BLaER1 treated with 17β-estradiol and CSF1 and Interleukin-3, amounts not matched to agents 10 nM and 100 nM (cell line): ENCODE measurements at regions not wholly inside any gene's neighbourhood (a gene's known extent, or its start where the extent isn't known, plus 50 kb on each side); places are given as distances from the start of the nearest gene placed in this dataset.

ENCODE experiments used
- H3K27ac ChIP-seq, 11 experiments: shearing (Covaris generic); formaldehyde crosslinking; 2 replicates each; pipeline ENCODE4 v1.8.1; 2022
- H3K27me3 ChIP-seq, 11 experiments: shearing (Covaris generic); formaldehyde crosslinking; 2 replicates each; pipeline ENCODE4 v1.8.1; 2022
- H3K36me3 ChIP-seq, 11 experiments: shearing (Covaris generic); formaldehyde crosslinking; 2 replicates each; pipeline ENCODE4 v1.8.1; 2022
- H3K4me1 ChIP-seq, 10 experiments: shearing (Covaris generic); formaldehyde crosslinking; 2 replicates each; pipeline ENCODE4 v1.8.1; 2022
- H3K4me2 ChIP-seq, 11 experiments: shearing (Covaris generic); formaldehyde crosslinking; 2 replicates each; pipeline ENCODE4 v1.8.1; 2022
- H3K4me3 ChIP-seq, 10 experiments: shearing (Covaris generic); formaldehyde crosslinking; 2 replicates each; pipeline ENCODE4 v1.8.1; 2022
- H3K9ac ChIP-seq, 11 experiments: shearing (Covaris generic); formaldehyde crosslinking; 2 replicates each; pipeline ENCODE4 v1.8.1; 2022
- H3K9me3 ChIP-seq, 11 experiments: shearing (Covaris generic); formaldehyde crosslinking; replicated peaks in 1 of 11; 2 replicates each; pipeline ENCODE4 v1.8.1; 2022
- H4K20me1 ChIP-seq, 11 experiments: shearing (Covaris generic); formaldehyde crosslinking; 2 replicates each; pipeline ENCODE4 v1.8.1; 2022
- Cebpa-rat ChIP-seq, 11 experiments: shearing (Covaris generic); IDR thresholded peaks; 2 replicates each; pipeline ENCODE4 v1.8.1; 2022

DNA sequence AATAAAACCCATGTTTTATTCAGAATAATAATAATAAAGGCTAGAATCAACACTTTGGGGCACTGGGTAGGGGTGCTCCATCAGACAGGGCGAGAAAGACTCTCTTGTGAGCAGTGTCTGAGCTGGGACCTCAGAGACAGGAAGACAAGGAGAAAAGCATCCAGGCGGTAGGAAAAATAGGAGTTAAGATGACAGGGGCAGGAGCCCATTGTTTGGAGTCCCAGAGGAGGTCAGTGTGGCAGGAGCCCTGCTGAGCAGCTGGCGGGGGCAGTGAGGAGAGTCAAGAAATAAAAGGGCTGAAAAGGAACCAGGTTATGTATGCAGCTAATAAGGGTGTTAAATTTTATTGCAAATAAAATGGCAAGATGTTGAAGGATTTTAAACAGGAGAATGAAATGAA lies 457.4 kb downstream of the FBXO15 start:
- Histone ChIP-seq H3K27me3 (no peaks in the 10 kb centered on the region), H3K4me1 (peaks cover 12 to 26% (median 14%) of the 10 kb centered on the region in 10 experiments; a peak in 18 of 20 replicates), H3K4me3 (no peak overlapping the region), H3K4me2 (peak overlapping the region in 1 of 11 experiments; percentile 23; a peak in 1 of 22 replicates), H4K20me1 (no peaks in the 10 kb centered on the region), H3K9ac (no peak overlapping the region), H3K36me3 (no peaks in the 10 kb centered on the region), H3K27ac (no peak overlapping the region), H3K9me3 (no peaks in the 10 kb centered on the region)
- TF ChIP-seq Cebpa-rat (IDR thresholded peaks at IDR 0.05) = no peak

GRCh38 chr18:73688851-73689711 lies 458.6 kb downstream of the FBXO15 start:
- Histone ChIP-seq H3K9ac (no peak overlapping the region), H3K27ac (peak overlapping the region in 2 of 11 experiments; percentile 17 to 22; a peak in 5 of 22 replicates)

GRCh38 chr18:73688161-73688560 lies 459.5 kb downstream of the FBXO15 start:
- no peaks in the 10 kb centered on the region for H3K36me3 ChIP-seq
- no peak overlapping the region for H3K4me3 ChIP-seq
- H3K27me3 ChIP-seq = no peaks in the 10 kb centered on the region
- no peak overlapping the region for H3K27ac ChIP-seq
- no peak overlapping the region for H3K9ac ChIP-seq
- no peak overlapping the region; a peak in 1 of 22 replicates for H3K4me2 ChIP-seq
- no peak for TF ChIP-seq Cebpa-rat (IDR thresholded peaks at IDR 0.05)
- H4K20me1 ChIP-seq = no peaks in the 10 kb centered on the region
- no peaks in the 10 kb centered on the region for H3K9me3 ChIP-seq
- peaks cover 12 to 26% (median 14%) of the 10 kb centered on the region in 10 experiments; a peak in 18 of 20 replicates for H3K4me1 ChIP-seq

More at GRCh38 chr18:73688851-73689711, 458.6 kb downstream of the FBXO15 start:
- Histone ChIP-seq H3K9me3 (no peaks in the 10 kb centered on the region), H3K4me1 (peaks cover 12 to 26% (median 14%) of the 10 kb centered on the region in 10 experiments; a peak in 18 of 20 replicates), H3K27me3 (no peaks in the 10 kb centered on the region), H4K20me1 (no peaks in the 10 kb centered on the region), H3K36me3 (no peaks in the 10 kb centered on the region), H3K4me3 (no peak overlapping the region), H3K4me2 (peak overlapping the region; percentile 5 to 64 (median 43); a peak in 20 of 22 replicates)
- no peak for TF ChIP-seq Cebpa-rat (IDR thresholded peaks at IDR 0.05)

GRCh38 chr18:73684647-73685046 lies 463.0 kb downstream of the FBXO15 start:
- no peak overlapping the region for H3K4me3 ChIP-seq
- no peak for TF ChIP-seq Cebpa-rat (IDR thresholded peaks at IDR 0.05)
- no peak overlapping the region for H3K4me2 ChIP-seq
- H3K36me3 ChIP-seq = no peaks in the 10 kb centered on the region
- no peaks in the 10 kb centered on the region for H3K9me3 ChIP-seq
- no peaks in the 10 kb centered on the region for H4K20me1 ChIP-seq
- H3K27me3 ChIP-seq = no peaks in the 10 kb centered on the region
- H3K4me1 ChIP-seq = peaks cover 10 to 33% (median 17%) of the 10 kb centered on the region in 10 experiments; a peak in 19 of 20 replicates
- H3K9ac ChIP-seq = no peak overlapping the region
- H3K27ac ChIP-seq = no peak overlapping the region

DNA sequence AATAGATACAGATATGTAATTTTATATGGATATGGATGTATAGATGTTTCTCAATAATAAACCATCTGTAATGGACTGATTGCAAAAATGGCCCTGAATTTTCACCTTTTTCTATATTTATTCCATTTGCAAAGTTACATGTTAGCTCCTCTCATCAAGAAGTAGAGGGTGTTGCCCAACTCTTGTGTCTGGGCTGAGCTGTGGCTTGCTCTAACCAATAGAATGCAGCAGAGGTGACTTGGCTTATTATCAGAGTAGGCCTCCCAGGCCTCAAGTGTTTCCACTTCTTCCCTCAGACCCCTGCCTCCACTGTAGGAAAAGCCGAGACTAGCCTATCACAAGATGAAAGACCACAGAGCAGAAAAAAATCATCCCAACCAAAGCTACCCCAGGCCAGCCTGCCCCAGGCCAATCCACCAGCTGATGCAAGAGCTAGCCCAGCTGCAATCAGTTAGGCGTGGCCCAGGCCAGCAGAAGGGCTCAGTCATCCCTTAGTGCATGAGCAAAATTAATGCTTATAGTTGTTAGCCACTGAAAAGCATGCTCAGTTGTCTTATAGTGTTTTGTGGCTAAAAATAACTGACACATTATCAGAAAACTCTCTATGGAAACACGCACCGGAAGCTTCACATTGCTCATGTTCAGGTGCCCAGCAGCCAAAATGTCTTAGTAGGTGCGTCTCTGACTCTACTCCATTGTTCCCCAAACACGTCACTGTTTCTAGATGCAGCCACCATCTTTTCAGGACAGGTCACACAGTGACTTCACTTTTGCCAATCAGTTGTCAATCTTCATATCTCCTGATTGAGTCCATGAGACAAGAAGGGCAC lies 464.0 kb downstream of the FBXO15 start:
- TF ChIP-seq Cebpa-rat (IDR thresholded peaks at IDR 0.05) = no peak
- H3K4me2 ChIP-seq = no peak overlapping the region
- H3K9me3 ChIP-seq = no peaks in the 10 kb centered on the region
- H3K27ac ChIP-seq = no peak overlapping the region
- no peaks in the 10 kb centered on the region for H3K36me3 ChIP-seq
- no peaks in the 10 kb centered on the region for H3K27me3 ChIP-seq
- H4K20me1 ChIP-seq = no peaks in the 10 kb centered on the region
- peaks cover under 1 to 23% (median 7%) of the 10 kb centered on the region in 10 experiments; a peak in 17 of 20 replicates for H3K4me1 ChIP-seq
- H3K9ac ChIP-seq = no peak overlapping the region
- H3K4me3 ChIP-seq = no peak overlapping the region

DNA sequence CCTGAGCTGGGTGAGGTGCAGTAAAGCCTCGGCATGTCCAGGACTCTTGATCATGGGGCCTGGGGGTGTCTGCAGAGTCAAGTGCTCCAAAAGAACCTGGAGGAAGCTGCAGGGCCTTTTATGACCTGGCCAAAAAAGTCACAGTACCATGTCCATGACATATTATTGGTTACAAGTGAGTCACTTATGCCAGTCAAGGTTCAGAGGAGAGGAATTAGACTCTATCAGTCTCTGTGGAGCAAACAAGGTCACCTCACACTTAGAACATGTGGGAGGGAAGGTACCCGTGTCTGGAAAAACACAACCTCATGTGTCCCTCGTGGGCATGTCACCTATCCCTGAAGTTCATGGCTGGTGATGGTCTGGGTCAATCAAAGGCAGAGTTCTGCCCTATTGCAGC lies 465.7 kb downstream of the FBXO15 start:
- Histone ChIP-seq H3K4me1 (peaks cover 0 to 16% (median 5%) of the 10 kb centered on the region in 10 experiments; a peak in 8 of 20 replicates), H3K9me3 (no peaks in the 10 kb centered on the region), H3K4me2 (peak overlapping the region in 5 of 11 experiments; percentile 5 to 19 (median 14); a peak in 4 of 22 replicates), H3K36me3 (no peaks in the 10 kb centered on the region), H3K4me3 (no peak overlapping the region), H3K27ac (no peak overlapping the region), H3K27me3 (no peaks in the 10 kb centered on the region), H4K20me1 (no peaks in the 10 kb centered on the region), H3K9ac (no peak overlapping the region)
- no peak for TF ChIP-seq Cebpa-rat (IDR thresholded peaks at IDR 0.05)

DNA sequence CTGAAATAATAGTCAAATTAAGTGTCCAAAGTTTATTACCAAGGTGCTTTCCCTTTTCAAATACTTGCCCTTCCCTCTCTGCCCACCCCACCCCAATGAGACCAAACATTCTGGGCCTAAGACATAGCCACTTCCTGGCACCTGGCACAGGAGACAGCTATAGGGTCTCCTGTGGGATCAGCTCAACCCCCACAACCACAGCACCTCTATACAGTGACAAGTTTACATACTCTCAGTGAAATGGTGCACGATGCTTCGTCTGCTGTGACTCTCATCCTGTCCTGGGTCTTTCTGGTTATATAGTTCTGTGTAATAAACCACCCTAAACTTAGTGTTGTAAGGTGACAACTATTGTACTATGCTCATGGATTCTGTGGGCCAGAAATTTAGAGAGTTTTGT lies 466.2 kb downstream of the FBXO15 start:
- Histone ChIP-seq H3K27me3 (no peaks in the 10 kb centered on the region), H3K4me3 (no peak overlapping the region), H3K36me3 (no peaks in the 10 kb centered on the region), H3K9ac (no peak overlapping the region), H3K27ac (no peak overlapping the region), H3K4me2 (peak overlapping the region in 5 of 11 experiments; percentile 5 to 19 (median 14); a peak in 5 of 22 replicates), H3K4me1 (peaks cover 0 to 16% (median 5%) of the 10 kb centered on the region in 10 experiments; a peak in 8 of 20 replicates), H3K9me3 (no peaks in the 10 kb centered on the region), H4K20me1 (no peaks in the 10 kb centered on the region)
- no peak for TF ChIP-seq Cebpa-rat (IDR thresholded peaks at IDR 0.05)

DNA sequence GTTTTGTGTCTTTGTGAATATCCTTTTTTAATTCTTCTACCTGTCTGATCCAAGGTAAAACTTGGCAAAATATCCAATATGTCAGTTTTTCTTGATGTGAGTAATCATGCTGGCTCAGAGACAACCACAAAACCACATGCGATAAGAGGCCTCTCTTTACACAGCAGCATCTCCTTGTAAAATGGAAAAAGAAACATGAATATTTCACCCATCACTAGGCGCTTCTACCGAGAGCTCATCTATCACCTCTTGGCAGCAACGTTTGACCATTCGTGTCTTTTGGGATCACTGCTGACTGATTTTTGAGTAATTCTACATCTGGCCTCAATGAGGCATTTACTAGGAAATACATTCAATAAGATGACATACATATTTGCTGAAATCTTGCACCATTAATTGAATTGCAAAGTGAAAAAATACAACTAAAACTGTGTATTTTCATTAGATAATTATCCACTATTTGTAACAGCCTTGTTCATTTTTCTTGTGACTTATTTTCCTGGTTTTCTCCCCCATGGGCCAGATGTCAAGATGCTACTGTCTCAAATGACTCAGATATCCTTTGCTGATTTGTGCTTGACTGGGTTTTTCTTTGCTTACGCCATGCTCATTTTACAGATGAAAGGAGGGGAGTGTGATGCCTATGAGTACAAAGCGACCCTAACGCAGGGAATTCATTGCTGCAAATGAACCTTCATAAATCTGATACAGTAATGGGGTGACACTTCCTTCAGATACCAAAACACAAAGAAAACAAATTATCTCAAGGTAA lies 467.5 kb downstream of the FBXO15 start:
- Histone ChIP-seq H3K4me1 (peaks cover 0 to 16% (median 5%) of the 10 kb centered on the region in 10 experiments; a peak in 8 of 20 replicates), H3K9ac (no peak overlapping the region), H3K36me3 (no peaks in the 10 kb centered on the region), H3K27me3 (no peaks in the 10 kb centered on the region), H3K4me2 (peak overlapping the region in 4 of 11 experiments; percentile 0 to 19 (median 14); a peak in 2 of 22 replicates), H4K20me1 (no peaks in the 10 kb centered on the region), H3K27ac (no peak overlapping the region), H3K9me3 (no peaks in the 10 kb centered on the region), H3K4me3 (no peak overlapping the region)
- TF ChIP-seq Cebpa-rat (IDR thresholded peaks at IDR 0.05) = no peak
